ENCODE measurements at regions not wholly inside any gene's neighbourhood (a gene's known extent, or its start where the extent isn't known, plus 50 kb on each side); places are given as distances from the start of the nearest gene placed in this dataset.

- DNase-seq, result no peak
Measured at GRCh38 chr2:60149176-60149575, 404.3 kb downstream of the BCL11A start.

DNA sequence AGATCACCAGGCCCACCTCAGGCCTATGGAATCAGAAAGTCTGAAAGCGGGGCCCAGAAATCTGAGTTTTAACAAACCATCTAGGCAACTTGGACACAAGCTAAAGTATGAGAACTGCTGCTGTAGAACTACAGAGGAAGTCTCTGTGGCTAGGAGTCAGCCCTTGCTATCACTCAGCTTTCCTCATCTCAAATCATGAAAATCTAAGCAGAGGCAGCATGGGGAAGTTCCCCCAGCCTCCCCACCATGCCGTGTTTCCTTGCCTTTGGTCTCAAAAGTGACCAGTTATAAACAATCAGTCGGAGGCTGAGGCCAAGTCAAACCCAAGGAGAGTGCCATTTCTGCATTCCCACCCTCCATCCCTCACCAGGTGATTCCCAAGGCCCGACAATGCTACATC is 404.7 kb downstream of the BCL11A start:
- no peak for DNase-seq

- no peak for DNase-seq
Measured at GRCh38 chr2:60140185-60140584, 413.3 kb downstream of the BCL11A start.

DNA sequence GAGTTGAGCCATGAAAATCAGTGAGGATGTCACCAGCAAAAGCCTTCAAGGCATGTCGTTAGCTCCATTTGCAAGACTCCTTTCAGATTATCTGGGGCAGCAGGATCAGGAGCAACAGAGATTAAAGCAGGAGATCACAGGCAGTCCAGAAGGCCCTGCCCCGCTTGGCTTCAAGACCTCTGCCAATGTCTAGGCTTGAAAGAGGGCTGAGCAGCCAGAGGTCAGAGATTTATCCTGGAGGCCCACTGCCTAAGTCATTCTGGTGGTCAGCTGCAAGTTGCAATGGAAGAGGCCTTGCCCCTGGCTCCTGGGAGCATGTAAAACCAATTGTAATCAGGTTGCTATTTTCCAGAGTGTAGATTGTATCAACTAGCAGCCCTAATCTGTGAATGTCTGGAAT is 416.5 kb downstream of the BCL11A start:
- peak; percentile 59 for DNase-seq

GRCh38 chr2:60127191-60127590 is 426.3 kb downstream of the BCL11A start:
- no peak for DNase-seq

GRCh38 chr2:60125611-60126426 is 427.6 kb downstream of the BCL11A start:
- no peak for DNase-seq

DNA sequence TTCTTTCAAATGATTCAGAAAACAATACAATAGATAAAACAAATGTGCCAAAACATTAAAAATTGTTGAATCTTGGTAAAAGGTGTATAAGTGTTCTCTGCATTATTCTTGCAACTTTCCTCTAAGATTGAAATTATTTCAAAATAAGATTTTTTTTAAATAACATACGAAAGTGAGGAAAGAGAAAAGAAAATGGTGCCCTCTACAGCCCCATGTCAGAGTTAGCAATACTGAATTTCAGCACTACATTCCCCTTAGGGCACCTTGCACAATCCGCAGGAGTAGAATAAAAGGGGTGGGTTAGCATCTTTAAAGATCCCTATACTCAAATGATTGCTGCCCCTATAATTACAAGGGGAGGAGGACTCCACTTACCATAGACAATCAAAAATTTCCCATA is 433.7 kb downstream of the BCL11A start:
- no peak for DNase-seq

- no peak for DNase-seq
Measured at GRCh38 chr2:60118917-60119316, 434.5 kb downstream of the BCL11A start.

- no peak for DNase-seq
Measured at GRCh38 chr2:60118061-60118460, 435.4 kb downstream of the BCL11A start.

DNA sequence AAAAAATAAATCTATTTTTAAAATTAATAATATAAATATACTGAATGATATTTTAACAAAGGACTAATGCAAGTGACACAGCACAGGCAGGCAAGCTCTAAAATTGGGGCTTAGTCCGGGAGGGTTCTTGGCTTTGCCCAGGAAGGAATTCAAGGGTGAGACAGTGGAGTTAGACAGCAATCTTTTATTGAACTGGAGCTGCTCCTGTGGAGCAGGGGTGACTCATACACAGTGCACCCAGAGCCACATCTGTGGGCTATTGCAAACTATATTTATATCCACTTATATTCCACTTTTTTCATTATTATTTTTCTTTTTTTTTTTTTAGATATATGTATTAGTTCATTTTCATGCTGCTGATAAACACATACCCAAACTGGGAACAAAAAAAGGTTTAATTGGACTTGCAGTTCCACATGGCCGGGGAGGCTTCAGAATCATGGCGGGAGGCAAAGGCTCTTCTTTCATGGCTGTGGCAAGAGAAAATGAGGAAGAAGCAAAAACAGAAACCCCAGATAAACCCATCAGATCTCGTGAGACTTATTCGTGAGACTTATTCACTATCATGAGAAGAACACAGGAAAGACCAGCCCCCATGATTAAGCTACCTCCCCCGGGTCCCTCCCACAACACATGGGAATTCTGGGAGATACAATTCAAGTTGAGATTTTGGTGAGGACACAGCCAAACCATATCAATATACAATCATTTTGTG is 437.1 kb downstream of the BCL11A start:
- no peak for DNase-seq

DNA sequence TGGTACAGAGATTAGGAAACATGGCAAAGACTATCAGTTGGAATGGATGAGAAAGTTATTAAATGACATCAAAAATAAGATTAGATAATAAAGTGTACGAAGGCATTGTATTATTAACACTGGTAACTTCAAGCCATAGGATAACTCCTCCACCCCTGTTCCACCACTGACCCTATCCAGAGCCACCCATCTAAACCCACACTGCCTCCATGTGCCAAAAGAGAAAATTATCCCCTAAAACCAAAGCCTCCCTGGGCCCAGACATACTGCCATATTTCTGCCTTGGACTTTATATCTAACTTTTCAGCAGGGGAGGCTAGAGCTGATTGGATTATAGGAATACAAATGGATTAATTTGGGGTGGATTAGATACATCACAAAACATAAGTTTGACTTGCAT is 443.7 kb downstream of the BCL11A start:
- no peak for DNase-seq

- DNase-seq, result no peak
Measured at GRCh38 chr2:60106836-60107529, 446.5 kb downstream of the BCL11A start.

DNA sequence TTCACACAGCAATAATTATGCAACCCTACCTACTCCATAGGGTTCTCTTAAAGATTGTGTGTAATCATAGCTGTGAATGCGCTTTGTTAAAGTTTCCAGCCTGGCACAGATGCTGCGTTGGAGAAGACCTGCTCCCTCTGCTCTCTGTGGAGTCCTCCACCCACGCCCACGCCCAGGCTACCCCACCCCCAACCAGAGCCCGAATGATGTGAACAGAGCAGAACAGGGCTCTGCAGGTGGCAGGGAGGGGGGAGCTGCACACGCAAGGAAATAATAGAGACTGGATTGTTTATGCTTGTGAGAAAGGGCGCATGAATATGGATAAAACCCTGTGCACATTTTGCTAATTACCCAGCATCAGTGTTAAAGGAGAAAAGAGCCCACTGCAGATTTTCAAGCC is 447.5 kb downstream of the BCL11A start:
- DNase-seq, result no peak

- DNase-seq, result no peak
Measured at GRCh38 chr2:60104514-60105505, 448.6 kb downstream of the BCL11A start.

- no peak for DNase-seq
Measured at GRCh38 chr2:60100034-60100433, 453.4 kb downstream of the BCL11A start.

- no peak for DNase-seq
Measured at GRCh38 chr2:60098996-60099395, 454.5 kb downstream of the BCL11A start.

DNA sequence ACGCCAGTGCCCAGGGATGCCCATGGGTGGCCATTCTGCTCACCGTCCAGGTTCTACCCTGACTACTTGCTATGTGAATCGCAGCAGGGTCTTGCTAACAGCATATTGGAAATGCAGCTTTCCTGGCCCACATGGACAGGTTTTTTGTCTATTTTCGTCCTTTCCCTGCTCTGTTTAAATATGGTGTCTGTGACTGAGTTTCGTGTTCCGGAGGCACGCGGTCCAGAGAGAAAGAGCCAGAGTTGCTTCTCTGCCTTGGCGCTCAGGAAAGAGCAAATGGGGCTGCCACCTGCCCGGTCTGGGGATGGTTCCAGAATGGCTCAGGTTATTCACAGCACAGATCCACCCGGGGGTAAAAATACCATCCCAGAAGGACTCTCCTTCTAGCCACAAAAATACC is 456.2 kb downstream of the BCL11A start:
- no peak for DNase-seq

- DNase-seq, result peak; percentile 75
Measured at GRCh38 chr2:60096556-60096955, 456.9 kb downstream of the BCL11A start.

DNA sequence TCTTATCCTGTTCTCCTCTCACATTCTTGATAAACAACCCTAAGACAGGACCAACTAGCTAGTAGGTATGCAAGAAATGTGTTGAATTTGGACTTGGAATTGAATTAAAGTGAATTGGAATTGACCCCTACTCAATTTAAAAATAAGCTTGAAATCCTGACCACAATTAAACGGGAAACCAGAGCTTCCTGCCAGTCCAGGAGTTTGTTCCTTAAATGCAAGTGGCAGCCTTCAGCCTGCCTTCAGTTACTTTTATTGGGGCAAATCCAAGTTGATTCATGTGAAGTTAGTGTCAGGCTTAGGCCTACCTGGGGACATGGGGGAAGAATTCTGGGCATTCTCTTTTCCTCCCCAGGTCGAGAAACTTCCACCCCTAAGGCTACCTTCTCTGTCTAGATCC is 457.6 kb downstream of the BCL11A start:
- no peak for DNase-seq

DNA sequence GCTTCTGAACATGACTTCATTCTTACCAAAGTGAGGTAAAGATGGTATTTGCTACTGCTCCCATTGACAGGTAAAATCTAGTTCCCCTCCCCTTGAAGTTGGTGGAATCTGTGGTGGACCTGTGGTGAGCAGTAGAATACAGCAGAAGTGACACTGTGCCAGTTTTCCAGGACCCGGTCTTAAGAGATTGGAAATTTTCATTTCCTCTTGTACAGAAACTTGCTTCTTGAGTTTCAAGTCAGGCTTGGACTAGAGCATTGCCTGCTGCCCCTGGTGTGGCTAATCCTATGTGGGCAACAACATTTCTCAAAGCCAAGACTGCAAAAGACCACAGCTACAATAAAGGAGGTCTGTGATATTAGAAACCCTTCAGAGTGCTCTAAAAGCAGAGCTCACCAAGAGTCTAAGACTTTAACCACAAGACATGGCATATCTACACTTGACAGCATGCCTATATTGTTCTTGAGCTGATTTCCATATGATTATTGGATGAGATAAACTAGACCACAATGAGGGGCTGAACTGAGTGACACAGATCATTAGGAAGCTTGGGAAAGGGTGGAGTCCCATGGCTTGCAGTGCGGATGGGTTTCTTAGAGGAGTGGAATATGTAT is 458.1 kb downstream of the BCL11A start:
- DNase-seq, result no peak

GRCh38 chr2:60094450-60094929 is 459.0 kb downstream of the BCL11A start:
- no peak for DNase-seq

GRCh38 chr2:60092781-60093180 is 460.7 kb downstream of the BCL11A start:
- DNase-seq, result no peak

All from islet precursor cell (in vitro differentiated cells).